SU-DHL-6 (cell line): ENCODE measurements at regions not wholly inside any gene's neighbourhood (a gene's known extent, or its start where the extent isn't known, plus 50 kb on each side); places are given as distances from the start of the nearest gene placed in this dataset.
"Not testable (repeated sequence)": the region's sequence is repeated elsewhere in the genome, so short reads cannot be mapped to it uniquely, and the experiment has no call there.

Source experiments
- H2AFZ ChIP-seq: fragments of 200-600 bp; sonication (generic); 2 replicates; pipeline ENCODE4 v1.6.1; 2014; ENCODE audit warnings: low read depth, mild to moderate bottlenecking, moderate library complexity, mixed read lengths, antibody characterized with exemption, low read length; ENCODE audit not compliant: severe bottlenecking
- H3F3A ChIP-seq: fragments of 200-600 bp; shearing (Covaris generic); 2 replicates; pipeline ENCODE4 v1.6.0; 2016; ENCODE audit warnings: antibody characterized with exemption, mild to moderate bottlenecking; ENCODE audit not compliant: insufficient read depth
- H3K27ac ChIP-seq: fragments of 200-600 bp; sonication (generic); 2 replicates; pipeline ENCODE4 v1.5.1; 2016; ENCODE audit warnings: low read depth, mild to moderate bottlenecking, low read length, moderate library complexity, mixed read lengths
- H3K27me3 ChIP-seq: fragments of 200-600 bp; sonication (generic), shearing (Covaris generic); 2 replicates; pipeline ENCODE4 v1.6.0; 2014; ENCODE audit warnings: mild to moderate bottlenecking, low read length
- H3K36me3 ChIP-seq: fragments of 200-600 bp; sonication (generic); 2 replicates; pipeline ENCODE4 v1.6.1; 2014; ENCODE audit warnings: mild to moderate bottlenecking, low read length, mixed read lengths
- H3K4me2 ChIP-seq: fragments of 300-600, 200-600 bp; shearing (Covaris generic), sonication (generic); 2 replicates; pipeline ENCODE4 v1.6.0; 2014; ENCODE audit warnings: low read length, low read depth, mild to moderate bottlenecking; ENCODE audit not compliant: poor library complexity, severe bottlenecking
- H3K4me3 ChIP-seq: fragments of 200-600 bp; sonication (generic); 2 replicates; pipeline ENCODE4 v1.5.1; 2014; ENCODE audit warnings: antibody characterized with exemption, low read length, mild to moderate bottlenecking, mixed read lengths; ENCODE audit not compliant: insufficient read depth, poor library complexity, severe bottlenecking
- H3K79me2 ChIP-seq: fragments of 200-600 bp; sonication (generic); 2 replicates; pipeline ENCODE4 v1.6.1; 2014; ENCODE audit warnings: mild to moderate bottlenecking, low read length, moderate library complexity; ENCODE audit not compliant: insufficient read depth
- H3K9ac ChIP-seq: fragments of 200-600 bp; sonication (generic); 2 replicates; pipeline ENCODE4 v1.7.0; 2014; ENCODE audit warnings: mild to moderate bottlenecking, low read length
- H3K9me2 ChIP-seq: fragments of 200-600 bp; sonication (generic); replicated peaks from 2 replicates; pipeline ENCODE4 v1.6.1; 2014; ENCODE audit warnings: low read length; ENCODE audit not compliant: insufficient read depth
- H3K9me3 ChIP-seq: fragments of 200-600 bp; sonication (generic); 2 replicates; pipeline ENCODE4 v1.6.1; 2014; ENCODE audit warnings: low read length, mixed read lengths; ENCODE audit not compliant: insufficient read depth
- H4K20me1 ChIP-seq: fragments of 200-600 bp; sonication (generic); 2 replicates; pipeline ENCODE4 v1.6.1; 2014; ENCODE audit warnings: low read depth, mild to moderate bottlenecking, antibody characterized with exemption, low read length, moderate library complexity, mixed read lengths
- CTCF ChIP-seq: fragments of 200-600 bp; sonication (generic); IDR thresholded peaks from one replicate; pipeline ENCODE4 v1.5.1; 2017; ENCODE audit warnings: antibody characterized with exemption, mild to moderate bottlenecking, low read length, moderate library complexity; ENCODE audit not compliant: insufficient read depth, poor library complexity, severe bottlenecking
- EZH2phosphoT487 ChIP-seq: fragments of 200-600 bp; sonication (generic), shearing (Covaris generic); conservative IDR thresholded peaks from 2 replicates; pipeline ENCODE4 v1.6.1; 2018; ENCODE audit warnings: mild to moderate bottlenecking, antibody characterized with exemption, low read length, moderate library complexity, mixed read lengths

- Histone ChIP-seq H3K9me2 (no peaks in the 10 kb centered on the region), H3K27ac (no peak overlapping the region), H3K9me3 (no peaks in the 10 kb centered on the region), H4K20me1 (no peaks in the 10 kb centered on the region), H3K4me3 (no peak overlapping the region), H3K79me2 (no peaks in the 10 kb centered on the region), H3K27me3 (no peaks in the 10 kb centered on the region), H2AFZ (no peak overlapping the region), H3K4me2 (no peak overlapping the region), H3K36me3 (no peaks in the 10 kb centered on the region), H3F3A (no peaks in the 10 kb centered on the region), H3K9ac (no peak overlapping the region)
- TF ChIP-seq CTCF (no peak), EZH2phosphoT487 (no peak)
Measured at GRCh38 chr2:198861080-198861479, 596.7 kb downstream of the SATB2 start.

GRCh38 chr2:198857246-198857645, 600.5 kb downstream of the SATB2 start:
- no peaks in the 10 kb centered on the region for H3K9me3 ChIP-seq
- H3K4me2 ChIP-seq, result no peak overlapping the region
- H4K20me1 ChIP-seq, result no peaks in the 10 kb centered on the region
- H3K4me3 ChIP-seq, result no peak overlapping the region
- no peak overlapping the region for H3K27ac ChIP-seq
- H3K9me2 ChIP-seq, result no peaks in the 10 kb centered on the region
- H2AFZ ChIP-seq, result no peak overlapping the region
- H3K79me2 ChIP-seq, result no peaks in the 10 kb centered on the region
- no peaks in the 10 kb centered on the region for H3K36me3 ChIP-seq
- H3K9ac ChIP-seq, result no peak overlapping the region
- TF ChIP-seq EZH2phosphoT487 (no peak), CTCF (no peak)
- no peaks in the 10 kb centered on the region for H3F3A ChIP-seq
- no peaks in the 10 kb centered on the region for H3K27me3 ChIP-seq

GRCh38 chr2:198855746-198856145, 602.0 kb downstream of the SATB2 start:
- H3K27me3 ChIP-seq, H3F3A ChIP-seq: not testable (repeated sequence)

GRCh38 chr2:198852248-198852647, 605.5 kb downstream of the SATB2 start:
- H3K9me3 ChIP-seq, result no peaks in the 10 kb centered on the region
- no peak for TF ChIP-seq EZH2phosphoT487
- no peak for TF ChIP-seq CTCF

More at GRCh38 chr2:198855746-198856145, 602.0 kb downstream of the SATB2 start:
- H3K4me2 ChIP-seq, H3K27ac ChIP-seq, H3K9me3 ChIP-seq, H2AFZ ChIP-seq, H3K79me2 ChIP-seq, H3K4me3 ChIP-seq, H4K20me1 ChIP-seq, H3K9me2 ChIP-seq, H3K9ac ChIP-seq, H3K36me3 ChIP-seq: not testable (repeated sequence)

More at GRCh38 chr2:198852248-198852647, 605.5 kb downstream of the SATB2 start:
- Histone ChIP-seq H3K79me2 (no peaks in the 10 kb centered on the region), H3K27me3 (no peaks in the 10 kb centered on the region), H3K4me2 (no peak overlapping the region), H3K27ac (no peak overlapping the region), H3K4me3 (no peak overlapping the region), H3K36me3 (no peaks in the 10 kb centered on the region), H3K9me2 (no peaks in the 10 kb centered on the region), H4K20me1 (no peaks in the 10 kb centered on the region), H3F3A (no peaks in the 10 kb centered on the region), H2AFZ (no peak overlapping the region), H3K9ac (no peak overlapping the region)
